ENCODE measurements at regions not wholly inside any gene's neighbourhood (a gene's known extent, or its start where the extent isn't known, plus 50 kb on each side); places are given as distances from the start of the nearest gene placed in this dataset.

- no peaks in the 10 kb centered on the region for H3K4me1 ChIP-seq (ENCODE audit: control insufficient read depth, extremely low read depth, insufficient read depth, low read length)
- CTCF ChIA-PET = no interaction called here
- H3K9ac ChIP-seq (replicated peaks; ENCODE audit: extremely low read depth, insufficient read depth, low read length) = no peak overlapping the region
- H3K79me2 ChIP-seq (ENCODE audit: control insufficient read depth, insufficient read depth, low read length) = no peaks in the 10 kb centered on the region
- dilution Hi-C loops (cut with MboI; ENCODE audit: extremely low pct_ligation_motif_present, low sequenced_read_pairs) = no loop called here
- no peak overlapping the region for H3K4me3 ChIP-seq (replicated peaks in 1 of 3; ENCODE audit: insufficient read depth in 1 of 3, low read depth in 1 of 3, low read length in 3 of 3)
- BruUV-seq (replicated peaks) = no TSS peak
- H4K20me1 ChIP-seq (replicated peaks; ENCODE audit: control insufficient read depth, extremely low read depth, insufficient read depth, low read length) = no peaks in the 10 kb centered on the region
- H3K36me3 ChIP-seq (ENCODE audit: control insufficient read depth in 2 of 2, extremely low read depth in 1 of 2, insufficient read depth in 2 of 2, low read length in 2 of 2) = no peaks in the 10 kb centered on the region
- POLR2A ChIA-PET = no interaction called here
- H2AFZ ChIP-seq (ENCODE audit: low read depth, low read length) = no peak overlapping the region
- DNase-seq (ENCODE audit: low read depth, low spot score) (no peak), FAIRE-seq (no peak)
- no peak overlapping the region for H3K4me2 ChIP-seq (ENCODE audit: insufficient read depth, low read length)
- H3K9me3 ChIP-seq (replicated peaks; ENCODE audit: control insufficient read depth, insufficient read depth, low read length) = no peaks in the 10 kb centered on the region
- intact Hi-C loops (cut with micrococcal nuclease) = no loop called here
- no peaks in the 10 kb centered on the region for H3K9me1 ChIP-seq (replicated peaks; ENCODE audit: control insufficient read depth, extremely low read depth, insufficient read depth, low read length)
- TF ChIP-seq EZH2 (IDR thresholded peaks at IDR 0.05; ENCODE audit: borderline replicate concordance, low read depth, low read length, severe bottlenecking) = no peak
- TF ChIP-seq GATA2 (IDR thresholded peaks at IDR 0.05; ENCODE audit: insufficient read depth, insufficient read length, low read depth, low read length) = no peak
- TF ChIP-seq MAX (IDR thresholded peaks at IDR 0.05; ENCODE audit: insufficient read depth, insufficient read length) = no peak
- no peak for TF ChIP-seq FOS (IDR thresholded peaks at IDR 0.05; ENCODE audit: borderline replicate concordance, insufficient read depth, low read length)
- no peak for TF ChIP-seq CTCF (IDR thresholded peaks at IDR 0.05; ENCODE audit: extremely low read depth in 1 of 2, insufficient read depth in 1 of 2, low read depth in 1 of 2, low read length in 2 of 2)
- no peak for TF ChIP-seq JUN (IDR thresholded peaks at IDR 0.05; ENCODE audit: borderline replicate concordance, insufficient read depth, insufficient read length, low read depth)
- no peak for TF ChIP-seq MYC (IDR thresholded peaks at IDR 0.05; ENCODE audit: low read depth, low read length)
- no peak for TF ChIP-seq POLR2AphosphoS5 (IDR thresholded peaks at IDR 0.05; ENCODE audit: insufficient read depth, low read depth, low read length)
- H3K27ac ChIP-seq (ENCODE audit: insufficient read depth, low read depth, low read length) = no peak overlapping the region
- no peaks in the 10 kb centered on the region for H3K27me3 ChIP-seq (ENCODE audit: control insufficient read depth in 2 of 2, insufficient read depth in 2 of 2, low read length in 2 of 2)
These were observed 492.6 kb downstream of the TOX3 start for GRCh38 chr16:52054326-52054725.

All from endothelial cell of umbilical vein (primary cell).